Kidney glomerular epithelial cell (primary cell): ENCODE measurements at regions not wholly inside any gene's neighbourhood (a gene's known extent, or its start where the extent isn't known, plus 50 kb on each side); places are given as distances from the start of the nearest gene placed in this dataset.

ENCODE experiments used
- DNase-seq: peaks from one replicate; lab custom pipeline; 2025; lab: John Stamatoyannopoulos, UW

- no peak for DNase-seq
Observed at GRCh38 chr4:20598626-20599025, 101.6 kb upstream of the PACRGL start.

- no peak for DNase-seq
Observed at GRCh38 chr4:20603671-20604313, 96.5 kb upstream of the PACRGL start.

GRCh38 chr4:20612313-20612712, 87.9 kb upstream of the PACRGL start:
- no peak for DNase-seq

GRCh38 chr4:20614816-20615215, 85.4 kb upstream of the PACRGL start:
- no peak for DNase-seq

- DNase-seq = peak; percentile 23
Observed at GRCh38 chr4:20615486-20616260, 84.6 kb upstream of the PACRGL start.

GRCh38 chr4:20616313-20616712, 83.9 kb upstream of the PACRGL start:
- no peak for DNase-seq

- DNase-seq = no peak
Observed at GRCh38 chr4:20616848-20617247, 83.4 kb upstream of the PACRGL start.

- no peak for DNase-seq
Observed at GRCh38 chr4:20617678-20618396, 82.4 kb upstream of the PACRGL start.

- DNase-seq = no peak
Observed at GRCh38 chr4:20618731-20619130, 81.5 kb upstream of the PACRGL start.

- no peak for DNase-seq
Observed at GRCh38 chr4:20621476-20621875, 78.8 kb upstream of the PACRGL start.

GRCh38 chr4:20622701-20623100, 77.6 kb upstream of the PACRGL start:
- DNase-seq = no peak

GRCh38 chr4:20623939-20624338, 76.3 kb upstream of the PACRGL start:
- no peak for DNase-seq

GRCh38 chr4:20624793-20625374, 75.4 kb upstream of the PACRGL start:
- no peak for DNase-seq

GRCh38 chr4:20625426-20625825, 74.8 kb upstream of the PACRGL start:
- no peak for DNase-seq

GRCh38 chr4:20626326-20627005, 73.8 kb upstream of the PACRGL start:
- DNase-seq = no peak

- no peak for DNase-seq
Observed at GRCh38 chr4:20627866-20628265, 72.4 kb upstream of the PACRGL start.

GRCh38 chr4:20629186-20630106, 70.8 kb upstream of the PACRGL start:
- DNase-seq = no peak

- no peak for DNase-seq
Observed at GRCh38 chr4:20638825-20639224, 61.4 kb upstream of the PACRGL start.

- no peak for DNase-seq
Observed at GRCh38 chr4:20639346-20639745, 60.9 kb upstream of the PACRGL start.

- no peak for DNase-seq
Observed at GRCh38 chr4:20640989-20641388, 59.3 kb upstream of the PACRGL start.

- no peak for DNase-seq
Observed at GRCh38 chr4:20641976-20642375, 58.3 kb upstream of the PACRGL start.
